Keratinocyte (primary cell): ENCODE measurements at regions not wholly inside any gene's neighbourhood (a gene's known extent, or its start where the extent isn't known, plus 50 kb on each side); places are given as distances from the start of the nearest gene placed in this dataset.

Source experiments
- DNase-seq: peaks from one replicate; pipeline ENCODE4 v3.0.0-alpha.2; 2011; ENCODE audit warnings: low read depth, missing footprints, low spot score
- FAIRE-seq: peaks from 2 replicates; lab custom pipeline; 2011; peaks lifted over from hg19 to GRCh38; lab: Jason Lieb, UNC
- H2AFZ ChIP-seq: 2 replicates; pipeline ENCODE4 v1.6.0; 2012; ENCODE audit warnings: low read length, control low read depth, inconsistent platforms; ENCODE audit not compliant: control insufficient read depth
- H3K27ac ChIP-seq: 2 replicates; pipeline ENCODE4 v1.5.1; 2011; ENCODE audit warnings: low read length; ENCODE audit not compliant: control insufficient read depth, insufficient read depth
- H3K27me3 ChIP-seq: 3 replicates; pipeline ENCODE4 v1.6.0; 2011; ENCODE audit warnings: low read length; ENCODE audit not compliant: control insufficient read depth, insufficient read depth; ENCODE audit errors: extremely low read depth
- H3K36me3 ChIP-seq, 2 experiments: 2 replicates in 1 of 2; 3 replicates in 1 of 2; pipeline ENCODE4 v1.5.1; 2011; ENCODE audit warnings: low read length in 2 of 2, mild to moderate bottlenecking in 1 of 2; ENCODE audit not compliant: control insufficient read depth in 2 of 2, insufficient read depth in 2 of 2; ENCODE audit errors: extremely low read depth in 1 of 2
- H3K4me1 ChIP-seq: 3 replicates; pipeline ENCODE4 v1.5.1; 2011; ENCODE audit warnings: low read length; ENCODE audit not compliant: control insufficient read depth, insufficient read depth; ENCODE audit errors: extremely low read depth
- H3K4me2 ChIP-seq: 3 replicates; pipeline ENCODE4 v1.6.0; 2011; ENCODE audit warnings: low read depth, low read length; ENCODE audit not compliant: control insufficient read depth, insufficient read depth; ENCODE audit errors: extremely low read depth
- H3K4me3 ChIP-seq, 3 experiments: fragments of 200-600 bp in 1 of 3; sonication (generic) in 1 of 3; 2 replicates in 2 of 3; 3 replicates in 1 of 3; pipeline ENCODE4 v1.5.1; 2011 to 2016; ENCODE audit warnings: low read length in 3 of 3, mild to moderate bottlenecking in 3 of 3, control low read depth in 2 of 3, inconsistent platforms in 1 of 3, low read depth in 1 of 3, mixed read lengths in 1 of 3, mixed run types in 1 of 3, moderate library complexity in 1 of 3; ENCODE audit not compliant: control insufficient read depth in 2 of 3, insufficient read depth in 2 of 3; ENCODE audit errors: extremely low read depth in 1 of 3
- H3K79me2 ChIP-seq: 2 replicates; pipeline ENCODE4 v1.6.0; 2012; ENCODE audit warnings: low read length; ENCODE audit not compliant: control insufficient read depth, insufficient read depth
- H3K9ac ChIP-seq: 3 replicates; pipeline ENCODE4 v1.6.0; 2011; ENCODE audit warnings: low read length; ENCODE audit not compliant: control insufficient read depth, insufficient read depth; ENCODE audit errors: extremely low read depth
- H3K9me1 ChIP-seq: 3 replicates; pipeline ENCODE4 v1.6.0; 2011; ENCODE audit warnings: low read length; ENCODE audit not compliant: control insufficient read depth, insufficient read depth; ENCODE audit errors: extremely low read depth
- H3K9me3 ChIP-seq: 2 replicates; pipeline ENCODE4 v1.5.1; 2012; ENCODE audit warnings: low read depth, low read length; ENCODE audit not compliant: control insufficient read depth
- H4K20me1 ChIP-seq: 3 replicates; pipeline ENCODE4 v1.6.0; 2011; ENCODE audit warnings: low read length; ENCODE audit not compliant: control insufficient read depth, insufficient read depth; ENCODE audit errors: extremely low read depth
- EZH2 ChIP-seq: IDR thresholded peaks from one replicate; pipeline ENCODE4 v1.6.1; 2012; ENCODE audit warnings: inconsistent platforms, mild to moderate bottlenecking, low read length, moderate library complexity
- dilution Hi-C: fragments of 300-500 bp; cut with MboI; formaldehyde crosslinking; loops from one replicate; pipeline ENCODE4 v1.7.0; 2020; ENCODE audit warnings: low sequenced_read_pairs; ENCODE audit not compliant: extremely low pct_ligation_motif_present
- TF ChIP-seq, protein P1 (sequence below), 3 experiments: IDR thresholded peaks in 1 of 3; conservative IDR thresholded peaks in 1 of 3; optimal IDR thresholded peaks in 1 of 3; 2 replicates in 2 of 3; 3 replicates in 1 of 3; pipeline versions ENCODE3 to v1.5.1; 2011; ENCODE audit warnings: low read length in 3 of 3, mild to moderate bottlenecking in 3 of 3, moderate library complexity in 2 of 3, control low read depth in 1 of 3, inconsistent platforms in 1 of 3; ENCODE audit not compliant: insufficient read depth in 2 of 3; ENCODE audit errors: extremely low read depth in 1 of 3

DNA sequence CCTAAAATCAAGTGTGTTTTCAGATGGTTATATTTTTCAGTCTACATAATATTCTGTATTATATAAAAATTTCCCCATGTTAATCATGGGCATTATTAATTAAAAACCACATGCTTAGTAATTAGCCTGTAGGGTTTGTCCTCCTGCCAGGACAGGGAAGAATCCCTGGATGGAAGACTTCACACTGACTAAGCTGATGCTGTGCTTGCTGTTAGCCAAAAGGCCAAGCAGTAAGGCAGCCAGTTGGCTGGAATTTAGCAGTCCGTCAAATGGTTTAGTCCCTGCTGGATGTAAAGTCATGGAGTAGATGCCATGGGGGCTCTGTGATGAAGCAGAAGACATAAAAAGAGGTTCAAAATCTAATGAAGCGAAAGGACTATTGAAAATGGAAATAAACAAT, 168.0 kb upstream of the OBI1 start:
- Histone ChIP-seq H3K27me3 (no peaks in the 10 kb centered on the region), H3K4me2 (no peak overlapping the region), H4K20me1 (no peaks in the 10 kb centered on the region), H2AFZ (no peak overlapping the region), H3K36me3 (no peaks in the 10 kb centered on the region), H3K9ac (no peak overlapping the region), H3K9me3 (no peaks in the 10 kb centered on the region), H3K79me2 (no peaks in the 10 kb centered on the region), H3K27ac (no peak overlapping the region), H3K9me1 (no peaks in the 10 kb centered on the region), H3K4me3 (no peak overlapping the region), H3K4me1 (no peaks in the 10 kb centered on the region)
- dilution Hi-C loops, result no loop called here
- TF ChIP-seq, protein P1, sequence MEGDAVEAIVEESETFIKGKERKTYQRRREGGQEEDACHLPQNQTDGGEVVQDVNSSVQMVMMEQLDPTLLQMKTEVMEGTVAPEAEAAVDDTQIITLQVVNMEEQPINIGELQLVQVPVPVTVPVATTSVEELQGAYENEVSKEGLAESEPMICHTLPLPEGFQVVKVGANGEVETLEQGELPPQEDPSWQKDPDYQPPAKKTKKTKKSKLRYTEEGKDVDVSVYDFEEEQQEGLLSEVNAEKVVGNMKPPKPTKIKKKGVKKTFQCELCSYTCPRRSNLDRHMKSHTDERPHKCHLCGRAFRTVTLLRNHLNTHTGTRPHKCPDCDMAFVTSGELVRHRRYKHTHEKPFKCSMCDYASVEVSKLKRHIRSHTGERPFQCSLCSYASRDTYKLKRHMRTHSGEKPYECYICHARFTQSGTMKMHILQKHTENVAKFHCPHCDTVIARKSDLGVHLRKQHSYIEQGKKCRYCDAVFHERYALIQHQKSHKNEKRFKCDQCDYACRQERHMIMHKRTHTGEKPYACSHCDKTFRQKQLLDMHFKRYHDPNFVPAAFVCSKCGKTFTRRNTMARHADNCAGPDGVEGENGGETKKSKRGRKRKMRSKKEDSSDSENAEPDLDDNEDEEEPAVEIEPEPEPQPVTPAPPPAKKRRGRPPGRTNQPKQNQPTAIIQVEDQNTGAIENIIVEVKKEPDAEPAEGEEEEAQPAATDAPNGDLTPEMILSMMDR (optimal IDR thresholded peaks at IDR 0.05 in 1 of 3, IDR thresholded peaks at IDR 0.05 in 1 of 3, conservative IDR thresholded peaks at IDR 0.05 in 1 of 3; ENCODE audit: extremely low read depth in 1 of 3, insufficient read depth in 2 of 3, low read length in 3 of 3), result no peak
- TF ChIP-seq EZH2, result no peak
- DNase-seq, result no peak
- FAIRE-seq, result no peak

DNA sequence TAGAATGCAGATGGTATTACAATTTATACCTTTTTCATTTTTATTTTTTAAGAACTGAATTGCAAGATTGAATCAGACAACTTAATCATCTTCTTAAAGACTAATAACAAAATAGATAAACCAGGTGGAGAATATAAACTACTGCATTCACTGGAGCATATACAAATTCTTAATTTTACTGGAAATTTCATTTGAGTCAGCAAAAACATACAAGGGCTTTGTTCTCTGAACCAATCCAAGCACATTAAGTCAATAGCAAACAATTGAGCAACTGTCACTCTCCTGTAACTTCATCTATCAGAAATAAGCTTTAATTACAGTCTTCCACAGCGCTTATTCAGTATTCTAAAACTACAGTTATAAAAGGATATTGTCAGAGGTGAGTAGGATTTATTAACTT, 167.4 kb upstream of the OBI1 start:
- Histone ChIP-seq H3K27me3 (no peaks in the 10 kb centered on the region), H3K9ac (no peak overlapping the region), H3K79me2 (no peaks in the 10 kb centered on the region), H3K36me3 (no peaks in the 10 kb centered on the region), H3K27ac (no peak overlapping the region), H3K9me3 (no peaks in the 10 kb centered on the region), H3K9me1 (no peaks in the 10 kb centered on the region), H3K4me1 (no peaks in the 10 kb centered on the region), H4K20me1 (no peaks in the 10 kb centered on the region), H3K4me2 (no peak overlapping the region), H2AFZ (no peak overlapping the region), H3K4me3 (no peak overlapping the region)
- TF ChIP-seq, protein P1 (optimal IDR thresholded peaks at IDR 0.05 in 1 of 3, IDR thresholded peaks at IDR 0.05 in 1 of 3, conservative IDR thresholded peaks at IDR 0.05 in 1 of 3; ENCODE audit: extremely low read depth in 1 of 3, insufficient read depth in 2 of 3, low read length in 3 of 3), result no peak
- no peak for TF ChIP-seq EZH2
- FAIRE-seq, result no peak
- DNase-seq, result no peak
- dilution Hi-C loops, result no loop called here
